Chondrocyte (in vitro differentiated cells): ENCODE measurements at regions not wholly inside any gene's neighbourhood (a gene's known extent, or its start where the extent isn't known, plus 50 kb on each side); places are given as distances from the start of the nearest gene placed in this dataset.

Experiments used
- DNase-seq: peaks from one replicate; pipeline ENCODE4 v3.0.0; 2021; ENCODE audit warnings: mixed read lengths, low spot score
- H3K27ac Mint-ChIP-seq: one replicate; pipeline ENCODE4 v1.8.0; 2021; ENCODE audit warnings: mild to moderate bottlenecking, moderate library complexity, mixed read lengths; ENCODE audit not compliant: unreplicated experiment
- H3K27me3 Mint-ChIP-seq: 2 replicates; pipeline ENCODE4 v1.8.0; 2021; ENCODE audit warnings: low read depth, mixed read lengths
- H3K36me3 Mint-ChIP-seq: 2 replicates; pipeline ENCODE4 v1.8.0; 2021; ENCODE audit warnings: low read depth, mixed read lengths
- H3K4me1 Mint-ChIP-seq: 2 replicates; pipeline ENCODE4 v1.8.0; 2021; ENCODE audit warnings: low read depth, mild to moderate bottlenecking, mixed read lengths
- H3K4me3 Mint-ChIP-seq: one replicate; pipeline ENCODE4 v1.8.0; 2021; ENCODE audit warnings: mild to moderate bottlenecking, moderate library complexity, mixed read lengths; ENCODE audit not compliant: unreplicated experiment
- H3K9me3 Mint-ChIP-seq: 2 replicates; pipeline ENCODE4 v1.8.0; 2021; ENCODE audit warnings: low read depth, mixed read lengths
- CTCF ChIP-seq: fragments of 200-600 bp; sonication (generic); IDR thresholded peaks from 2 replicates; pipeline ENCODE4 v1.5.0; 2021; ENCODE audit warnings: antibody characterized with exemption, mild to moderate bottlenecking, moderate library complexity

GRCh38 chr12:42730291-42730690 lies 140.7 kb upstream of the PRICKLE1 start:
- Mint-ChIP-seq H3K4me3 (no peak overlapping the region), H3K9me3 (no peaks in the 10 kb centered on the region), H3K27ac (no peak overlapping the region), H3K4me1 (peaks cover 26% of the 10 kb centered on the region), H3K27me3 (no peaks in the 10 kb centered on the region), H3K36me3 (peaks cover 6% of the 10 kb centered on the region)
- no peak for DNase-seq
- no peak for TF ChIP-seq CTCF

- no peak for TF ChIP-seq CTCF
- DNase-seq, result no peak
- Mint-ChIP-seq H3K27ac (no peak overlapping the region), H3K27me3 (no peaks in the 10 kb centered on the region), H3K4me1 (peaks cover 26% of the 10 kb centered on the region), H3K4me3 (no peak overlapping the region), H3K9me3 (peaks cover 2% of the 10 kb centered on the region), H3K36me3 (peaks cover 7% of the 10 kb centered on the region)
Measured at GRCh38 chr12:42729535-42729900, 140.0 kb upstream of the PRICKLE1 start.

- H3K36me3 Mint-ChIP-seq, result peaks cover 9% of the 10 kb centered on the region
- no peak overlapping the region for H3K27ac Mint-ChIP-seq
- no peak for TF ChIP-seq CTCF
- H3K9me3 Mint-ChIP-seq, result peaks cover 6% of the 10 kb centered on the region
- H3K4me1 Mint-ChIP-seq, result peaks cover 26% of the 10 kb centered on the region
- H3K27me3 Mint-ChIP-seq, result no peaks in the 10 kb centered on the region
- H3K4me3 Mint-ChIP-seq, result no peak overlapping the region
- DNase-seq, result no peak
Measured at GRCh38 chr12:42728770-42729534, 139.4 kb upstream of the PRICKLE1 start.

GRCh38 chr12:42728287-42728686 lies 138.7 kb upstream of the PRICKLE1 start:
- peaks cover 6% of the 10 kb centered on the region for H3K9me3 Mint-ChIP-seq
- no peak overlapping the region for H3K27ac Mint-ChIP-seq
- peaks cover 9% of the 10 kb centered on the region for H3K36me3 Mint-ChIP-seq
- H3K27me3 Mint-ChIP-seq, result no peaks in the 10 kb centered on the region
- no peak for TF ChIP-seq CTCF
- H3K4me3 Mint-ChIP-seq, result no peak overlapping the region
- peaks cover 26% of the 10 kb centered on the region for H3K4me1 Mint-ChIP-seq
- no peak for DNase-seq

- H3K27me3 Mint-ChIP-seq, result no peaks in the 10 kb centered on the region
- DNase-seq, result no peak
- H3K36me3 Mint-ChIP-seq, result peaks cover 9% of the 10 kb centered on the region
- H3K4me1 Mint-ChIP-seq, result peaks cover 22% of the 10 kb centered on the region
- H3K9me3 Mint-ChIP-seq, result peaks cover 6% of the 10 kb centered on the region
- no peak overlapping the region for H3K4me3 Mint-ChIP-seq
- H3K27ac Mint-ChIP-seq, result peak overlapping the region; percentile 78
- no peak for TF ChIP-seq CTCF
Measured at GRCh38 chr12:42725809-42726208, 136.3 kb upstream of the PRICKLE1 start.
